Suprapubic skin (tissue), 4 donors: ENCODE measurements at regions not wholly inside any gene's neighbourhood (a gene's known extent, or its start where the extent isn't known, plus 50 kb on each side); places are given as distances from the start of the nearest gene placed in this dataset.

Source experiments
- CTCF ChIP-seq, 2 donors: fragments of 200-600 bp in 1 of 2; fragments of 450-650 bp in 1 of 2; sonication (generic) in 1 of 2; IDR thresholded peaks; one replicate each; pipeline ENCODE4 v1.5.1; 2016 to 2019; ENCODE audit warnings: antibody characterized with exemption in 2 of 2, mild to moderate bottlenecking in 1 of 2, moderate library complexity in 1 of 2
- EP300 ChIP-seq: sonication (generic); formaldehyde crosslinking; IDR thresholded peaks from one replicate; pipeline ENCODE4 v1.6.1; 2017; ENCODE audit warnings: antibody characterized with exemption
- POLR2A ChIP-seq, 2 donors: fragments of 450-650 bp; IDR thresholded peaks; one replicate each; pipeline ENCODE4 v1.6.1; 2017; ENCODE audit warnings: antibody characterized with exemption in 2 of 2, mild to moderate bottlenecking in 2 of 2, moderate library complexity in 2 of 2
- POLR2AphosphoS5 ChIP-seq, 3 donors: sonication (generic); formaldehyde crosslinking; IDR thresholded peaks; one replicate each; pipeline ENCODE4 v1.6.1; 2017; ENCODE audit warnings: antibody characterized with exemption in 3 of 3

DNA sequence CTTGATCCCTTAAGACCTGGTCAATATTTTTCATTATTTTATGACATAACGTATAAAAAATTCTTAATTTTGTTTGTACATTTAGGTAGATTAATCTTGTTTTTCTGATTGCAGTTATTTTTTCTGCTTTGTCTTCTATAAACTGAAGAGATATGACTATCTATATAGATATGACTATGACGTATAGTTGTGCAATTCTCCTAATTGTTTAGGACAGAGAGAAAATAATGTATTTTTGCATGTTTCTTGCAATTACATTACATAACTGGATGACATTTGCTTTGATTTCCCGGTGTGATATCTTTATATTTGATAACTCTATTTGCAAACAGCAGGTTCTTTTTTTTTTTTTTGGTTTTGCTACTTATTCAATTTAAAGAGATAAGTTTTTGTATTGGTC, 310.2 kb upstream of the REG3G start:
- no peak for TF ChIP-seq EP300
- TF ChIP-seq CTCF (IDR thresholded peaks at IDR 0.05), result no peak
- no peak for TF ChIP-seq POLR2A (IDR thresholded peaks at IDR 0.05)
- no peak for TF ChIP-seq POLR2AphosphoS5 (IDR thresholded peaks at IDR 0.05)
